ENCODE measurements at regions not wholly inside any gene's neighbourhood (a gene's known extent, or its start where the extent isn't known, plus 50 kb on each side); places are given as distances from the start of the nearest gene placed in this dataset.

DNA sequence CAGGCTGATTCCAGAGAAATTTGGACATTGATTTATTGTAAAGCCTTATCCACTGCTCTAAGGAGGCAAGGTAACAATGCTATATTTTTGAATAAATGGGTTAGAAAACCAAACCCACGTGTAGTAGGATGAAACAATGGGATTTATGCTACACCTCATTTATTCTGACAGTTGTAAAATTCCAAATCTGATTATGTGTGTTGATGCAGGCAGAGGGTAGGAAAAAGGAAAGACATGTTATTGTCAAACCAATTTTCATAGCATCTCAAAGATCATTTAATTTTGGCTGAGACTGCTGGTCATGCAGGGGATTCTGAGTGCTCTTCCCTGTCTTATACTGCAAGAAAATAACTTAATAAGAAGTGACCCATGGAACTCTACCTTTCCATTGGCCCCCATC is 1219.9 kb upstream of the SORCS1 start:
- Histone ChIP-seq H2BK20ac (ENCODE audit: low read depth, low read length, poor library complexity, severe bottlenecking) (no peak overlapping the region), H2BK5ac (ENCODE audit: insufficient read length, low read length) (no peak overlapping the region), H3K23me2 (ENCODE audit: insufficient read length, low read depth, low read length, poor library complexity, severe bottlenecking) (no peaks in the 10 kb centered on the region), H3K9me3 (ENCODE audit: control insufficient read depth, low read depth, low read length) (no peaks in the 10 kb centered on the region), H3K4me2 (ENCODE audit: insufficient read depth, insufficient read length, low read length) (no peak overlapping the region), H4K5ac (ENCODE audit: insufficient read length, low read depth, low read length) (no peak overlapping the region), H3K4ac (ENCODE audit: low read depth, low read length) (no peak overlapping the region), H4K8ac (replicated peaks; ENCODE audit: insufficient read length, low read depth, low read length) (no peak overlapping the region), H4K91ac (ENCODE audit: insufficient read length, low read depth, low read length) (no peak overlapping the region), H2AFZ (ENCODE audit: low read length) (no peak overlapping the region), H3K56ac (ENCODE audit: insufficient read length, low read depth, low read length) (no peak overlapping the region), H3K9ac (ENCODE audit: extremely low read depth, insufficient read length, low read length) (no peak overlapping the region), H3K79me2 (ENCODE audit: insufficient read depth, low read length) (no peaks in the 10 kb centered on the region), H2BK15ac (ENCODE audit: low read depth, low read length) (no peak overlapping the region), H3K27me3 (ENCODE audit: insufficient read depth, low read length) (no peaks in the 10 kb centered on the region), H2BK120ac (ENCODE audit: low read depth, low read length, poor library complexity, severe bottlenecking) (no peak overlapping the region), H4K20me1 (ENCODE audit: control insufficient read depth, insufficient read depth, insufficient read length) (no peaks in the 10 kb centered on the region), H3K4me1 (ENCODE audit: insufficient read depth, low read length) (no peaks in the 10 kb centered on the region; the same call in none of the 2 replicates), H3K27ac (ENCODE audit: insufficient read length, low read depth, low read length) (no peak overlapping the region), H3K23ac (ENCODE audit: insufficient read length, low read depth, low read length) (no peak overlapping the region), H3K18ac (ENCODE audit: insufficient read length, low read depth, low read length) (no peak overlapping the region), H3K14ac (ENCODE audit: insufficient read depth, low read length) (no peak overlapping the region), H3T11ph (ENCODE audit: low read length) (no peak overlapping the region), H3K79me1 (ENCODE audit: insufficient read depth, low read depth, low read length, poor library complexity, severe bottlenecking) (no peaks in the 10 kb centered on the region), H2BK12ac (ENCODE audit: insufficient read length, low read depth, low read length) (no peak overlapping the region), H2AK5ac (ENCODE audit: insufficient read length, low read length) (no peak overlapping the region)
- no peak for DNase-seq
- WGBS (ENCODE audit: extremely low coverage, insufficient read length, low lambda C conversion rate) = no CpG with 5 or more reads among the region's 1 CpG
- peaks cover 7 to 8% of the 10 kb centered on the region in 2 experiments; a peak in 3 of 4 replicates for H3K4me1 Mint-ChIP-seq
- no peaks in the 10 kb centered on the region for H3K36me3 Mint-ChIP-seq (ENCODE audit: insufficient read depth in 1 of 3, low read depth in 3 of 3)
- H3K9me3 Mint-ChIP-seq = no peaks in the 10 kb centered on the region
- no peaks in the 10 kb centered on the region; the same call in 1 of the 2 replicates for H3K27me3 Mint-ChIP-seq (ENCODE audit: low read depth)
- H3K4me3 Mint-ChIP-seq = no peak overlapping the region
- no peak overlapping the region for H3K27ac Mint-ChIP-seq
- TF ChIP-seq CTCF (conservative IDR thresholded peaks at IDR 0.05) = no peak

All from H9 (cell line).